HG03558 (cell line): ENCODE measurements at regions not wholly inside any gene's neighbourhood (a gene's known extent, or its start where the extent isn't known, plus 50 kb on each side); places are given as distances from the start of the nearest gene placed in this dataset.

ENCODE experiments used
- ATAC-seq: cut with Tn5 transposase; IDR thresholded peaks from one replicate; pipeline ENCODE4 v1.9.1; 2021; ENCODE audit warnings: moderate number of reproducible peaks; ENCODE audit not compliant: unreplicated experiment; ENCODE audit errors: extremely low read depth

GRCh38 chr1:195327361-195327760 lies 1280.9 kb downstream of the KCNT2 start:
- no peak for ATAC-seq

- ATAC-seq: no peak
These were observed 1281.9 kb downstream of the KCNT2 start for GRCh38 chr1:195326325-195326724.

- no peak for ATAC-seq
These were observed 1283.1 kb downstream of the KCNT2 start for GRCh38 chr1:195325181-195325580.

GRCh38 chr1:195306281-195306680 lies 1302.0 kb downstream of the KCNT2 start:
- no peak for ATAC-seq

GRCh38 chr1:195294911-195295310 lies 1313.3 kb downstream of the KCNT2 start:
- no peak for ATAC-seq

GRCh38 chr1:195278644-195279043 lies 1329.6 kb downstream of the KCNT2 start:
- no peak for ATAC-seq

GRCh38 chr1:195275710-195276109 lies 1332.5 kb downstream of the KCNT2 start:
- no peak for ATAC-seq

- no peak for ATAC-seq
These were observed 1356.3 kb downstream of the KCNT2 start for GRCh38 chr1:195251900-195252299.

GRCh38 chr1:195243492-195243891 lies 1364.7 kb downstream of the KCNT2 start:
- no peak for ATAC-seq

GRCh38 chr1:195241066-195241465 lies 1367.2 kb downstream of the KCNT2 start:
- ATAC-seq: no peak

GRCh38 chr1:195238313-195238712 lies 1369.9 kb downstream of the KCNT2 start:
- ATAC-seq: no peak

GRCh38 chr1:195236991-195237889 lies 1371.0 kb downstream of the KCNT2 start:
- no peak for ATAC-seq

GRCh38 chr1:195218428-195219212 lies 1389.6 kb downstream of the KCNT2 start:
- ATAC-seq: no peak

GRCh38 chr1:195202241-195202640 lies 1406.0 kb downstream of the KCNT2 start:
- no peak for ATAC-seq

GRCh38 chr1:195200772-195201171 lies 1407.5 kb downstream of the KCNT2 start:
- no peak for ATAC-seq

- no peak for ATAC-seq
These were observed 1411.1 kb downstream of the KCNT2 start for GRCh38 chr1:195197116-195197515.

GRCh38 chr1:195195423-195196057 lies 1412.7 kb downstream of the KCNT2 start:
- ATAC-seq: peak; percentile 95

- no peak for ATAC-seq
These were observed 1415.1 kb downstream of the KCNT2 start for GRCh38 chr1:195193134-195193533.

- ATAC-seq: no peak
These were observed 1419.4 kb downstream of the KCNT2 start for GRCh38 chr1:195188821-195189220.

- no peak for ATAC-seq
These were observed 1421.7 kb downstream of the KCNT2 start for GRCh38 chr1:195186544-195186943.

GRCh38 chr1:195185736-195186135 lies 1422.5 kb downstream of the KCNT2 start:
- no peak for ATAC-seq
